GM21515 (cell line): ENCODE measurements at regions not wholly inside any gene's neighbourhood (a gene's known extent, or its start where the extent isn't known, plus 50 kb on each side); places are given as distances from the start of the nearest gene placed in this dataset.
"Not testable (repeated sequence)": the region's sequence is repeated elsewhere in the genome, so short reads cannot be mapped to it uniquely, and the experiment has no call there.

Source experiments
- ATAC-seq: cut with Tn5 transposase; IDR thresholded peaks from one replicate; pipeline ENCODE4 v1.9.1; 2021; ENCODE audit not compliant: unreplicated experiment

GRCh38 chr3:78285032-78285728 lies 1245.3 kb downstream of the ROBO2 start:
- no peak for ATAC-seq

GRCh38 chr3:78287085-78287484 lies 1247.2 kb downstream of the ROBO2 start:
- ATAC-seq = no peak

DNA sequence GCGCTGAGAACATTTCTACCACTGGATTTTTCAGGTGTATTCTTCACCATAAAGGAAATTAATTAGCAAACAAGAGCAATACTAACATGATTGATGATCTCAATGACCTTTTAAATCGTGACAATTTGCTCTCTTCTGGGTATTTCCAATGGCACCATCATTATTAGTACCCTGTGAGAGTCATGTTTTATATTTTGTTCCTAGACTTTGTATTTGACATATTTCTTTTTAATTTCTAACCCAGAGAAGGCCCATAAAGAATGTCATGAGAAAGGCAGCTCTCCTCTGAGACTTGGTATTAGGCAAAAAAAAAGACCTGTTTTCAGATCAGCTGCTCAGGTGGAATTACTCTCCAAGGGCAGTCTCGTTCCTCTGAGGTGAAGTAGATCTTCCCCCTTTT lies 1253.4 kb downstream of the ROBO2 start:
- no peak for ATAC-seq

DNA sequence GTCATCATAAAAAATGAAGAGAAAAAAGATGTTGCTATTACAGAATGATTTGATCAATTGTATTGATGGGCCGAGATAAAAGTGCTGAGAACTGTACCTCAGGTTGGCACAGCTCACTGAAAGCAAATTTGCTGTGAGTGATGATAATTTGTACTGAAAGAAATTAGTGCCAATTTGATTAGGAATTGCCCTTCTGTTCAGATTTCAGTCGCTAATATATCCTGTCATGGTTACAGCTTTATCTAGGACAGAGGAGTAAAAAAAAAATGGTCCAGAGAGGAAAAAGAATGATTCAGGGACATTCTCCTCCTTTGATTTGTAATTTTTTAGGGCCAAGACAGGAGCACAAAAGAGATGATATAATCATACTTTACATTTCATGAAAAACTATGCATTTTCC lies 1264.2 kb downstream of the ROBO2 start:
- no peak for ATAC-seq

GRCh38 chr3:78312851-78313250 lies 1273.0 kb downstream of the ROBO2 start:
- no peak for ATAC-seq

GRCh38 chr3:78313332-78313731 lies 1273.4 kb downstream of the ROBO2 start:
- ATAC-seq = no peak

DNA sequence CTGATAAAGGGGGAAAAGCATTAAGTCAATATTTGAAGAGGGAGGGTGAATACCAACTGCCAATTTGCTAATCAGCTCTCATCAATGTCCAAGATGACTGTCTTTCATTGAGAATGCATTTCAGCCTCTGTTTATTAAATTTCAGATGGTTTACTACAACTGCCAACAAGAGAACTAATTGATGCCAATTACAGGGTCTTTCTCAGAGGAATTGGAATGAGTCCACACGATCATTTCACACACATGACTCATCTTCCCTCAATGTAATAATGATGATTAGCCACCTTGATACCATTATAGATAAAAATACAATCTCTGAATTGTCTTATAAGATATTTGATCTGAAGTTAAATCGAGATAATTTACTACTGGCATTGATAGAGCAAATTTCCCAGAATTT lies 1274.4 kb downstream of the ROBO2 start:
- no peak for ATAC-seq

DNA sequence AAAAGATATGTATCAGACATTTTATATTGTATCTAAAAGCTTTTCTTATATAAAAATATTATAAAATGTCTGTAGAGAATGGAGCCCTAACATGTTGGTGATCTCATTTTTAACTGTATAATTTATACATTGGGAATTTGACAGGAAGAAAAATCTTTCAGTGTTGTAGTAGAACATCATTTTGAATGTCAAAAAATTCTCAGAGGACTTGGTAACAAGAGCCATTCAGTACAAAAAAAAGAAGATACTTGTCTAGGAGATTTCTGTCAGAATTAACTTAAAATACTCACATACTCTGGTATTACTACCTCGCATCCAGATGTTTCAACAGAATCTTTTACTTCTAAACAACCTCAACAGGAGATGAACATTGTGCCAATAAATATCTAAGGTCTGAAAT lies 1277.9 kb downstream of the ROBO2 start:
- ATAC-seq = no peak

GRCh38 chr3:78322780-78323179 lies 1282.9 kb downstream of the ROBO2 start:
- no peak for ATAC-seq

DNA sequence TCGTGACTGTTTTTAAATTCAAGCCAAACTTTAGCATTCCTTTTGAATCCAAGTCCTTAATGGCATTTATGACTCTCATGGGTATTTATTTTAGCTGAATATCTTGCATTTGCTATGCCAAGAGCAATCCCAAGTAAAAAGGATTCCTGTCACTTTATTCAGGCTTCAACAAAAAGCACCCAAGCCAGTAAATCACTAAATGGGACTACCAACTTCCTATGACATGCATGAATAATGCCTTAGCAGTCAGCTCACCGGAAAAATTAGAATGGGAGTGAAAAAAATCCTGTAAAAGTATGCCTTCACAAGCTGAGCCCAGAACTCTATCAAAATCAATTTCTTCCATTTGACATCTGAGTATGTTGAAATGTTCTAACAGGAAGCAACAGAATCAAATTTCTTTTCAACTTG lies 1297.9 kb downstream of the ROBO2 start:
- no peak for ATAC-seq

GRCh38 chr3:78338405-78338804 lies 1298.5 kb downstream of the ROBO2 start:
- ATAC-seq = peak; percentile 75

GRCh38 chr3:78343221-78343620 lies 1303.3 kb downstream of the ROBO2 start:
- ATAC-seq = no peak

GRCh38 chr3:78344267-78344666 lies 1304.4 kb downstream of the ROBO2 start:
- not testable (repeated sequence) for ATAC-seq

- ATAC-seq = no peak
Measured at GRCh38 chr3:78344918-78345317, 1305.0 kb downstream of the ROBO2 start.

DNA sequence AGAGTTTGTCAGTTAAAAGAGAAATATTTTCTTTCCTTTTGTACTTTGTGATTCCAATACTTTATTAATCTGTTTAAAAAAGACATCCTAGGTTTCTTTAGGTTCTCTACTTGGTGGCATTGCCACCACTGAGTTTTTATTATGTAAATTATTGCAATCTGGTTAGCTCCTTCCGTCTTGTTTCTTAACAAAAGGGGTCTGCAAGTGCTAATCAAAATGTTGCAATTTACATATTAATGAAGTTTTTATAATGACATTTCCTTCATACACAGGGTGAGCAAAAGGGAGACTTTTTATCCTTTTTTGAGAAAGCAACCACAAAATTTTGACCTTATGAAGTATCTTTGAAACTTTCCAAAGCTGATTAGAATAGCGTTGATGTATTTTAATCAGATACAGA lies 1307.3 kb downstream of the ROBO2 start:
- no peak for ATAC-seq

GRCh38 chr3:78348664-78349063 lies 1308.8 kb downstream of the ROBO2 start:
- ATAC-seq = no peak

DNA sequence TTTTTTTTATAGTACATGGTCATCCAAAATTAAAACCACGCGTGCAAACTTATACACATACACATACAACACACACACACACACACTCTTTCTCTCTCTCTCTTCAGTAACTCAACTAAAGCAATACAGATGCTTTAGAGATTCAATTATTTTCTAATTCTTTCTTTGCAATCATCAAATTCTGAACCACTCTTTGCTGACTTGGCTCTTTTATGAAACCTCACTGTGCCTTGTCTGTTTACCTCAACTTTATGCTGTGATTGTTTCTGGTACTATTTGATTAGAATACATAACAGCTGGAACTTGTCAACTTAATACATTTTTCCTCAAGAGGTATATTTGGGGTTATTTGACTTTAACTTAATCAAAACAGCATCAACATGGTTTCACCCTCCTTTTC lies 1309.7 kb downstream of the ROBO2 start:
- ATAC-seq = no peak

DNA sequence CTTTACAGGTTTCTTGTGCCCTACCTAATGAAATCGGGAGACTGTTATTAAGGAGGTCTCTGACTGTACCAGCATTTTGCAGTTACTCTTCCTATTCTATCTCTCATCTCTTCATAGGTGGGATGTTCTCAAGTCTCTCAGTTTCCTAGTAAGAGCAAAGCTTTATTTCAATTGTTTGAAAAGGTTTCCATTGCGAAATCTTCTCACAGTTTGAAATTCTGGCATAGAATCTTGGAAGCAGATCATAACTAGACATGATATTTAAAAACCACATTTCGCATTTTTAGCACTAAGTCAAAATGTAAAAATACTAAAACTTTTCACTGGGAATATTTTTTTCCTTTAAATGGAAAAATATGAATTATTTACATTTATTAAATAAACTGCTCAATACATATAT lies 1311.4 kb downstream of the ROBO2 start:
- no peak for ATAC-seq

GRCh38 chr3:78353231-78353630 lies 1313.3 kb downstream of the ROBO2 start:
- ATAC-seq = no peak

DNA sequence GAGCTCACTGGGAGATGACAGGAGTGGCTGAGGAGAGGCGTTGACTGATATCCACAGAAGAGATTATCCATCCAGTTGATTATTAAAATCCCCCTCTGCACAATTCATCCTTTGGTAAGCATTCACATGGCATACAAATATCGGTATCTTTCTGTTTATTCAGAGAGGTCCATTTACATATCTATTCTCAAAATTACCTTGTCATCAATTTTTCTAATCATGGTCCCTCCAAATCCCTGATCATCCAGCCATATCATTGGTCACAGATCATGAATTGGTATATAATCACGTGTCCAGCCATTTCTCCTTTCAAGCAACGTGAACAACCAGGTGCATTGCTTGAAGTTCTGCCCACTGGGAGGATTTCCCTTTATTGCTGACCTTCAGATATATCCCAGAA lies 1321.0 kb downstream of the ROBO2 start:
- ATAC-seq = no peak

DNA sequence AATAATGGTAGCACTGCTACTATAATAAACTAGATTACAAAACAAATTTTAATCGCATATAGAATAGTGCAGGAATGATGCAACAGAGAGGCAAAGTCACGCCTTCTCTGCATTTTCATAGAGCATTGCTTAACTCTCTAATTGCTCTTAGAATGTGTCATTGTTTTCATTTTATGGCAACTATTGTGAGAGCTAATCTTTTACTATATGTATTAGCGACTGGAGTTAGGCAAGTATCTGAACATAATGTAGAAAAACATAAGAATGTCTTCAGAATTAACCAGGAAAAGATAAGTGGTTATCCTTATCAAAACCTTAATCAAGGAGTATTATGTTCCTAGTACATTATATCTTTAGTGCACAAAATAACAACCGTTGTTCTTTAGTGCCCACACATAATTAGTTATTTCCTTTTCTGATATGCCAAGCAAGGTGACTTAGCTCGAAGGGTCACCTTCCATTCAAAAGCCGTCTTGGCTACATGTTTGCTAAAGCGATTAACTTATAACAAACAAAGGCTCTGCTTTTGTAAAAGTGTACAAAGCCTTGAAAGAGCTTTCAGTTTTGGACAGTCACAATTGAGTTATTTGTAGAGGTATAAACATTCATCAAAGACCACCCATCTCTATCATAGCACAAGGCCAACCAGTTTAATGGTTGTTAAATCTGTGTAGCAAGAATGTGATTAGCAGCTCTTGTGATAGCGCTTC lies 1328.9 kb downstream of the ROBO2 start:
- no peak for ATAC-seq

- no peak for ATAC-seq
Measured at GRCh38 chr3:78390221-78390620, 1350.3 kb downstream of the ROBO2 start.

DNA sequence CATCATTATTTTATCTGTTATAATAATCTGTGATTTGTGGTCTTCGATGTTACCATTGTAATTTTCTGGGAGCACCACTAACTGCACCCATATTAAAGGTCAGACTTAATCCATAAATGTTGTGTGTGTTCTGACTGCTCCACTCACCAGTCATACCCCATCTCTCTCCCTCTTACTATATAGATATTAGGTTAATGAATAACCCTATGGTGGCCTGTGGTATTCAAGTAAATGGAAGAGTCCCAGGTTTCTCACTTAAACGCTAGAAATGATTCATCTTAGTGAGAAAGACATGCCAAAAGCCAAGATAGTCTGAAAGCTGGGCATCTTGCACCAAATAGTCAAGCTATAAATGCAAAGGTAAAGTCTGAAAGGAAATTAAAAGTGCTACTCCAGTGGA lies 1358.5 kb downstream of the ROBO2 start:
- ATAC-seq = no peak
